Activated T-helper 17 cell treated with anti-CD3 and anti-CD28 coated beads, Interleukin-2, amount 50 U/mL, for 72 hours (primary cell): ENCODE measurements at regions not wholly inside any gene's neighbourhood (a gene's known extent, or its start where the extent isn't known, plus 50 kb on each side); places are given as distances from the start of the nearest gene placed in this dataset.

Source experiments
- ATAC-seq: fragments of 150-1000 bp; cut with Tn5 transposase; replicated peaks from 2 replicates; pipeline ENCODE4 v1.10.0; 2021; ENCODE audit warnings: mild to moderate bottlenecking, moderate library complexity
- H3K27ac Mint-ChIP-seq: one replicate; pipeline ENCODE4 v1.8.0; 2022; ENCODE audit warnings: mixed read lengths
- H3K27me3 Mint-ChIP-seq: one replicate; pipeline ENCODE4 v1.8.0; 2022; ENCODE audit warnings: mixed read lengths
- H3K36me3 Mint-ChIP-seq: one replicate; pipeline ENCODE4 v1.8.0; 2022; ENCODE audit warnings: low read depth, mild to moderate bottlenecking, mixed read lengths
- H3K4me1 Mint-ChIP-seq: one replicate; pipeline ENCODE4 v1.8.0; 2022; ENCODE audit warnings: mixed read lengths
- H3K4me3 Mint-ChIP-seq: one replicate; pipeline ENCODE4 v1.8.0; 2022; ENCODE audit warnings: mild to moderate bottlenecking, mixed read lengths
- H3K9me3 Mint-ChIP-seq: one replicate; pipeline ENCODE4 v1.8.0; 2022; ENCODE audit warnings: mixed read lengths

DNA sequence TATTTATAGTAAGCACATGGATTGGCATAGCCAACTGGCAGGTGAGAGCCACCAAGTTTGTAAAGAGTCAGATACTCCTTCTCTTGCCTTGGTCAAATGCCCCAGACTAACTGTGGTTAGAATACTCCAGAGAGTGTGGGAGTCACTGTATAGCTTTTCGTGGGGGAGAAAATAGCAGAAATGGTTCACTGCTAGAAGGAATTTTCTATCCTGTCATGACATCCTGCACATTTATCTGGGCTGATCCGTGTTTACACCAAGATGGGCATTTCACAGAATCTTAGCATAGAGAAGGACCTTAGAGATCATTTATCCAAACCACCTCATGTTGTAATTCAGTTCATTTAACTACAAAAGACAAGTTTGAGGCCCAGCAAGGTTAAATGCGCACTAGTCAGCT lies 460.8 kb downstream of the ENC1 start:
- no peaks in the 10 kb centered on the region for H3K36me3 Mint-ChIP-seq
- no peak overlapping the region for H3K4me3 Mint-ChIP-seq
- H3K9me3 Mint-ChIP-seq: no peaks in the 10 kb centered on the region
- ATAC-seq: no peak
- no peaks in the 10 kb centered on the region for H3K4me1 Mint-ChIP-seq
- H3K27ac Mint-ChIP-seq: no peak overlapping the region
- peaks cover 17% of the 10 kb centered on the region for H3K27me3 Mint-ChIP-seq

DNA sequence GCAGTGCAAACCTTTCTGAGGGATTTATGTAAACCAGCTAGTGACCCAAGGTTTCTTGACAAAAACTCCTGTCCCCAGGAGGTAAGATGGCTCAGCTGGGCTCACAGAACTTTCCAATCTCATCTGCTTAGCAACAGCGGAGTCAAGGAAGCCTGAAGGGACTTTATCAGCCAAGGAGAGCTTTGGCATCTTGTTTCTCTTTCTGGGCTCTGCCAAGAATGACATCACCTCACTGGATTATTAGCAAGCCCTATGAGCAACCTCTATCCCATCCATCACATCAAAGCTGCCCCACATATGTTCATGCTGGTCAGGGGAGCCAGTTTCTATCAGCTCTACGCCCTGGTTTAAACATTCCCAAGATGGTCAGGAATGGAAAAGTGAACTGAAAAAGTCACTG lies 461.3 kb downstream of the ENC1 start:
- peaks cover 18% of the 10 kb centered on the region for H3K27me3 Mint-ChIP-seq
- H3K36me3 Mint-ChIP-seq: no peaks in the 10 kb centered on the region
- ATAC-seq: no peak
- H3K27ac Mint-ChIP-seq: no peak overlapping the region
- no peak overlapping the region for H3K4me3 Mint-ChIP-seq
- H3K9me3 Mint-ChIP-seq: no peaks in the 10 kb centered on the region
- no peaks in the 10 kb centered on the region for H3K4me1 Mint-ChIP-seq

DNA sequence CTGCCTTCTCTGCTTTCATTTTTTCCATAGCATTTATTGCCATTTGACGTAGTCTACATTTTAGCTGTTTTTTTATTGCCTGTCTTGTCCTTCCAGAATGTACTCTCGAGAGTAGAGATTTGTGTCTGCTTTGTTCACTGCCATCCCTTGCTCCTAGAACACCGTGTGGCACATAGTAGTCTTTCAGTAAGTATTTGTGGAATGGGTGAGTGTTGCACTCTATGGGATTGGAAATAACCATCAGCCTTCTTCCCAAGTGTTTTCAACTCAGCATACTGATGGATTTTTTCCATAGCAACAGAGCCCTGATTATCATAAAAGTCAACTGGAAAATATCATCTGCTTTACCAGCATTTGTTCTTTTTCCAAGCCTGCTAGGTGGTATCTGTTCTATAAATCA lies 462.6 kb downstream of the ENC1 start:
- Mint-ChIP-seq H3K27ac (no peak overlapping the region), H3K36me3 (no peaks in the 10 kb centered on the region), H3K4me3 (no peak overlapping the region), H3K4me1 (no peaks in the 10 kb centered on the region), H3K27me3 (peaks cover 21% of the 10 kb centered on the region), H3K9me3 (no peaks in the 10 kb centered on the region)
- ATAC-seq: no peak

DNA sequence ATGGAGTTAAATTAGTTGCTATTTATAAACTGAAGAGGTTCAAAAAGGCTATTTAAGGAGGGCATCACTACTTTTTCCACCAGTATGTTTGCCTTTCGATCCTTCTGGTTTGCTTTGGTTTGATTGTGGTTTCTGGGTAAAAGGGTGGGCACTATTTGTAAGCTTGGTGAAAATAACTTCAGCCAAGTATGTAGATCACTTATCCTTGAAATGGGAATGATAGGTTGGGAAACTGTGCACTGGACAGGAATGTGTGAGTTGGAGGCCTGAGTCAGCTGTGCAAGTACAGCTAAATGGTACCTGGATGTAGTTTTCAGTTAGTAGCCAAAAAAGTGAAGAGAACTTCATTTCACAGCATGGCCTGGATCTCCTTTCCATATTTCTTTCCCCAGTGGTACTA lies 466.2 kb downstream of the ENC1 start:
- peaks cover 18% of the 10 kb centered on the region for H3K27me3 Mint-ChIP-seq
- no peaks in the 10 kb centered on the region for H3K4me1 Mint-ChIP-seq
- no peak overlapping the region for H3K4me3 Mint-ChIP-seq
- no peaks in the 10 kb centered on the region for H3K36me3 Mint-ChIP-seq
- no peak overlapping the region for H3K27ac Mint-ChIP-seq
- no peaks in the 10 kb centered on the region for H3K9me3 Mint-ChIP-seq
- no peak for ATAC-seq

DNA sequence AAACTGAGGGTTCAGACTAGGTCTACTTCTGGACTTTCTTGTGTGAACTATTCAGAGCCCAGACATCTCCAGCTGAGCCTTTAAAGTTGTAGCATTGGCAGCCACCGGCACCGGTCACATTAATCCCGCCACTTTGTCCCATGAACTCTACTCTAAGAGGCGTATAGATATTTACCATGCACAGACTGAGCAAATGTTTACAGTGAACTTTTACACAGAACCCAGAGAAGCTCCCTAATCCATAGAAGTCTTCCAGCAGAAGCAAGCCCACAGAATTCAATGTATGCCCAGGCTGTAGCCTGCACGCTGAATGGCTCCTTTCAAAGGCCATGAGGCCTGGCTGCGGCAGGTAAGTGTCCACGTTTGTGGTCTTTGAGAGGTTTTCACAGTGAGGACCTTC lies 466.9 kb downstream of the ENC1 start:
- no peaks in the 10 kb centered on the region for H3K36me3 Mint-ChIP-seq
- H3K9me3 Mint-ChIP-seq: no peaks in the 10 kb centered on the region
- no peak for ATAC-seq
- H3K4me1 Mint-ChIP-seq: no peaks in the 10 kb centered on the region
- H3K27ac Mint-ChIP-seq: no peak overlapping the region
- H3K27me3 Mint-ChIP-seq: peaks cover 15% of the 10 kb centered on the region
- H3K4me3 Mint-ChIP-seq: no peak overlapping the region

DNA sequence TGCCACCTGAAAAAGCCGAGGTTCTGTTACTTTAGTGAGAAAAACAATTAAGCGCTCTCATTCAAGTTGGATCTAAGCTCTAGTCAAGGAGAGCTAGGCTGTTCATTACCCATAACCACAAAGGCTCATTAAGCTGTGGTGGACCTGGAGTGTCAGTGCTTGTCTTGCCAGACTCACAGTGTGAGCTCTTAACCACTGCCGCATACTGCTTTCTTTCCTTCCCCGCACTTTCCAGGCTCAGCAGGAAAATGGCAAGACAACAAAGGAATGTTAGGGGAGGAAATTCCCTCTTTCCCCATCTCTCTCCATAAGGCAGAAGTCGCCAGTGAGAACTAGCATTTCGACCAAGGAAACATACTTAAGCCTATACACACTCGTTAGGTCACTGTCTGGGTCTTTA lies 467.3 kb downstream of the ENC1 start:
- Mint-ChIP-seq H3K4me1 (no peaks in the 10 kb centered on the region), H3K36me3 (no peaks in the 10 kb centered on the region), H3K4me3 (no peak overlapping the region), H3K9me3 (no peaks in the 10 kb centered on the region), H3K27me3 (peaks cover 15% of the 10 kb centered on the region), H3K27ac (no peak overlapping the region)
- no peak for ATAC-seq

DNA sequence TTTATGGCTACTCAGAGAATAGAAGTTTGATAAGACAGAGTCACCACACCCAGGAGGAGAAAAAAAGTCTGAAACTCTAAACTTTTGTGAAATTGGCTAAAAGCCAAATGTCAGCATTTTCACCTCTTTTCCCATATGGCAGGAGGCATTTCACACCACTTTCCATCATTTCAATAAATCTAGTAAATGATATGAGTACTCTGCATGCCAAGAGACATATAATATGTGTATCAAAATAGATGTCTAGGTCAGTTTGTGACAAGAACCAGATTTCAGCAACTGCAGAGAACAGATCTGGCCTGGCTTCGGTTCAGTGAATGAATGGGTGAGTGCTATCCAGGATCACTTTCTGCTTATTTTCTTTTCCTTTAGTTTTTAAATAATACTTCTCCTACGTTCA lies 470.8 kb downstream of the ENC1 start:
- Mint-ChIP-seq H3K27me3 (peaks cover 4% of the 10 kb centered on the region), H3K36me3 (no peaks in the 10 kb centered on the region)

DNA sequence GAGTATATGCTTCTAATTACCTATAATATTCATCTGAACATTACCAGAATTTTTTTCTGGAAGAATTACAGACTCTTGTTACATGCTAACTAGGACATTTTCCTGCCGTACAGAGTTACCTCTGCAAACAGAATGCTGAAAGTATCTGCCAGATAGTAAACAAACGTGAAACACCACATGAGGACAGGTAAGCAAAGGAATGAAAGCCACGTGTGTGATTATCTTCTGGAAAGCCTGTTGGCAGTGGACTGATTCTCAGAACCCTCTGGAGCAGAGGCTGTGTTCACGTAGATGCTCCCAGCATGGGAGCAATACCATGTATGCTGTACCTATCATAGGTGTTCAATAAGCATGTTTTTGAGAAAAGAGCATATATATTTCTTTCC lies 472.6 kb downstream of the ENC1 start:
- no peaks in the 10 kb centered on the region for H3K9me3 Mint-ChIP-seq

More for the DNA sequence above, 470.8 kb downstream of the ENC1 start:
- H3K4me3 Mint-ChIP-seq: no peak overlapping the region
- no peak overlapping the region for H3K27ac Mint-ChIP-seq
- no peak for ATAC-seq
- no peaks in the 10 kb centered on the region for H3K9me3 Mint-ChIP-seq
- no peaks in the 10 kb centered on the region for H3K4me1 Mint-ChIP-seq

DNA sequence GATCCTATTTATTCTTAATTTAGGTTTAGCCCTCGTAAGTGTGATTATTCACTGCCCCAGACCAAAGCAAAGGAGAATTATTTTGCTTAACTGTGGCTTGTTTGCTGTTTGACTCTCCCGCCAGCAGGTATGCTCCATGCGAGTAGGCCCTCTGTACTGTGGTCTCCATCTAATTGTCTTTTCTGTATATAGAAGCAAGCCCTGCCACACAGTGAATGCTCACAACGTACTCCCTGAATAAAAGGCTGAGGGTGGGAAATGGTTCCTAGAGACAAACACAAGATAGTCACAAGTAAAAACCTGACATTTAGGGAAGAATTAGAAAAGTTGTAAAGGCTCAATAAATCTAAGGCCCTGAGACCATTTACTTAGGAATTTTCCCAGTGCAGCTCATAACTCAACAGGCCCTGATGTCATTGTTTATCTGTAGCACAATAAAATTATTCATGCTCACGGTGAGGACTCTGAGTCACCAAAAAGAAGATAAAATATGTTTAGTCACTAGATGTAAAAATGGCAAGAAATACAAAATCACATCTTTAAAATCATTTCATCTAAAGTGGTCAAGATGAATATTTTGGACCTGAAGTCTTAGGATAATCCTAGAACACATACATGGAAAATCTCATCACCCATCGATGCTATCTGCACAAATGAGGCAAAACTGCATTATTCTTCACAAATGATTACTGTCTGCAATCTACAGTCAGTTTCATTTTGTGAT lies 473.2 kb downstream of the ENC1 start:
- Mint-ChIP-seq H3K4me1 (no peaks in the 10 kb centered on the region), H3K27ac (no peak overlapping the region), H3K4me3 (no peak overlapping the region), H3K27me3 (no peaks in the 10 kb centered on the region), H3K36me3 (no peaks in the 10 kb centered on the region), H3K9me3 (no peaks in the 10 kb centered on the region)
- no peak for ATAC-seq

More for the DNA sequence above, 472.6 kb downstream of the ENC1 start:
- Mint-ChIP-seq H3K4me3 (no peak overlapping the region), H3K27me3 (no peaks in the 10 kb centered on the region), H3K36me3 (no peaks in the 10 kb centered on the region), H3K4me1 (no peaks in the 10 kb centered on the region), H3K27ac (no peak overlapping the region)
- no peak for ATAC-seq

DNA sequence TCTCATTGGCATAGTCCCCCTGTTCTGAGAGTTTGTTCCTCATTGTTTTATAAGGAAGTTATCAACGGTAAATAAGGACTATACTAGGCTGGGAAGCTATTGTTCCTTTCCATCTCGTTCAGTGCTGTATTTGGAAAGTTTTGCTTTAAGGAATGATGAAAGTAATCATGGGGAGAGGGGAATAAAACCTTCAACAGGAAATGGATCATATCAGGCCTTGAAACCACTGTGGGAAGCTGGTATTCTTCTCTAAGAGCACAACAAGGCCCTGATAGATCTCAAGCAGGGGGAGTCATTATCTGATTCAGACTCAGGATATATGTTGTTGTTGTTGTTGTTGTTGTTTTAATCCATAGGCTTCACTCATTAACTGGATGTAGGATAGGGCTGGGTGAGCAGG lies 474.5 kb downstream of the ENC1 start:
- Mint-ChIP-seq H3K27me3 (no peaks in the 10 kb centered on the region), H3K4me3 (no peak overlapping the region), H3K27ac (no peak overlapping the region), H3K9me3 (no peaks in the 10 kb centered on the region), H3K36me3 (no peaks in the 10 kb centered on the region), H3K4me1 (no peaks in the 10 kb centered on the region)
- ATAC-seq: no peak

DNA sequence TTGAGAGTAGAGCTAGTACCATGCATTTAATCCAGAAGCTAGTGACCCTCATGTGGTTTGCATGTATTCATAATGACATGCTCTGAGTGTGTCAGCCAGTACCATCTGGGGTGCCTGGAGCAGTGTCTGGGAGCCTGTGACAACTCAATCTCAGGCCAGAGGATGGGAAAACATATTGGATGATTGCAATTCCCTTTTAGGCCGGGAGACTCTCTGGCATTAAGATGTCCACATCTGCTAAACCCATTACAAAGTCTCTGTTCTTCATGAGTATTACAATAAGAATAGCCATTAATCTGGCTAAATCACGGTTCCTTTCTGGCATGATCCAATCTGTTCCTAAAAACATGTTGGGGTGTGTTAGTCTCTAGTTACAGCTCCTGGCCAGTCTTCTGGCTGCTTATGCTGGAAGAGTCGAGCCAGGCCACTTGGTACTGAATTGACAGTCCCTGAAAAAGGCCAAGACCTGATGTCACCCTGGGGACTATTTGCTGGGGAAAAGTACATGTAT lies 475.7 kb downstream of the ENC1 start:
- ATAC-seq: no peak
- H3K27ac Mint-ChIP-seq: no peak overlapping the region
- no peak overlapping the region for H3K4me3 Mint-ChIP-seq
- H3K9me3 Mint-ChIP-seq: no peaks in the 10 kb centered on the region
- H3K27me3 Mint-ChIP-seq: no peaks in the 10 kb centered on the region
- H3K36me3 Mint-ChIP-seq: no peaks in the 10 kb centered on the region
- H3K4me1 Mint-ChIP-seq: no peaks in the 10 kb centered on the region

DNA sequence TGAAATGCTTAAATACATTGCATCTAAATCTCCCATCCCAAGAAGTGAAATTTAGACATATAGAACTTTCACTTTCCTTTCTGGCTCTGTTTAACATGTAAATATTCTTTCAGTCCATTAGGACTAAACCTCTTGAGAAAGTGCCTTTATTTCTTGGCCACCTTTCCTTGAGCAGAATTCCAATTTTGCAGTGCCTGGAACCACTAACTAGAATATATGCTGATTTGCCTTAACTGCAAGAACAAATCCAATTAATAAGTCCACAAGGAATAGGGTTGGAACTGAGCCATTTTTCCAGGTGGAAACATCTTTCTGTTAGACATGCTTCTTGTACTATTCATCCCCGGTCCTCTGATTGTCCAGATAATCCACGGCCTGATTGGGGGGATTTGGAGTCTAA lies 478.0 kb downstream of the ENC1 start:
- H3K36me3 Mint-ChIP-seq: no peaks in the 10 kb centered on the region
- H3K27me3 Mint-ChIP-seq: peaks cover 5% of the 10 kb centered on the region
- no peak for ATAC-seq
- no peaks in the 10 kb centered on the region for H3K9me3 Mint-ChIP-seq
- no peak overlapping the region for H3K4me3 Mint-ChIP-seq
- no peak overlapping the region for H3K27ac Mint-ChIP-seq
- H3K4me1 Mint-ChIP-seq: no peaks in the 10 kb centered on the region

DNA sequence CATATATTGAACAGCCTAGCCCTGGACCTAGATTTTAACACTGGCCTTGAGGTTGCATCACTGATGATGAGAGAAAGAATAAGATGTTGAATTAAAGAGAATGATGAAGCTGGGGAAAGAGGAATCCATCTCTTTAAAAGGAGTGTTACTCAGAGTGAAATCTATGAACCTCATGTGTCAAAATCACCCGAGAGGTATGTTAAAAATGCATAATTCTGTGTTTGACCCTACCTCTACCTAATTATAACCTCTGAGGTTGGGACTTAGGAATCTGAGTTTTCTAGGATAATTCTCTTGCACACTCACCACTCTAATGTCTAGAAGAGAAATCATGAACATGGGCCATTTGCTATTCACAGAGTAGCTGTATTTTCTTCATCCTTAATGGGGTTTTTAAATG lies 479.4 kb downstream of the ENC1 start:
- H3K27ac Mint-ChIP-seq: no peak overlapping the region
- no peaks in the 10 kb centered on the region for H3K9me3 Mint-ChIP-seq
- peaks cover 5% of the 10 kb centered on the region for H3K27me3 Mint-ChIP-seq
- no peak overlapping the region for H3K4me3 Mint-ChIP-seq
- ATAC-seq: no peak
- H3K36me3 Mint-ChIP-seq: no peaks in the 10 kb centered on the region
- no peaks in the 10 kb centered on the region for H3K4me1 Mint-ChIP-seq

DNA sequence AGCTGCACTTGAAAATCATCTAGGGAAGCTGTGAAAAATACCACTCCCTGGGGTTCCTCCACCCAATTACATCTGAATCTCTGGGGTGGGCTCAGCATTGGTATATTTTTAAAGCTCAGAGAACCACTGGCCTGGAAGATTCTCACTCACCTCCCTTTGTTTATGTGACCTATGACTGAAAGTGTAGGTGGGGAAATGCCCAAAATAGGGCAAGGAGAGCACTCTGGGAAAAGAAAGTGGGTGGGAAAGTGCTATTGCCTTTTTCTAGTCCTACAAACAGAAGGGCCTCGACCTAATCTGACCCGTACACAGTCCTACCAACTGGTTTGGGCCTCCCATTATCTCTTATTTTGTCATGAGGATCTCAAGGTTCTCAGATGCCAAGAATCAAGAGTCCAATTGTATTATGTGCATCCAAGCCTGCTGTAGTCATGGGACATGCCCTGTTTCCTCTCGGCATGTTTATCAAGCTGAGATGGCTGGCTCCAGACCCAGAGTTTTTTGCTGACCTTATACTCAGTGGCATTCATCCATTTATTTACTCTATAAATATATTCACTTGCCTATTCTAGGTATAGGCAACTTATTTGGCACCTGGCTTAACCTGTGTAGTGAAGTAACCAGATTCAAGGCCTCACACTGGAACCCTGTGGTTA lies 483.7 kb downstream of the ENC1 start:
- H3K27ac Mint-ChIP-seq: no peak overlapping the region
- no peaks in the 10 kb centered on the region for H3K9me3 Mint-ChIP-seq
- ATAC-seq: no peak
- no peaks in the 10 kb centered on the region for H3K4me1 Mint-ChIP-seq
- H3K36me3 Mint-ChIP-seq: no peaks in the 10 kb centered on the region
- peaks cover 10% of the 10 kb centered on the region for H3K27me3 Mint-ChIP-seq
- H3K4me3 Mint-ChIP-seq: no peak overlapping the region

DNA sequence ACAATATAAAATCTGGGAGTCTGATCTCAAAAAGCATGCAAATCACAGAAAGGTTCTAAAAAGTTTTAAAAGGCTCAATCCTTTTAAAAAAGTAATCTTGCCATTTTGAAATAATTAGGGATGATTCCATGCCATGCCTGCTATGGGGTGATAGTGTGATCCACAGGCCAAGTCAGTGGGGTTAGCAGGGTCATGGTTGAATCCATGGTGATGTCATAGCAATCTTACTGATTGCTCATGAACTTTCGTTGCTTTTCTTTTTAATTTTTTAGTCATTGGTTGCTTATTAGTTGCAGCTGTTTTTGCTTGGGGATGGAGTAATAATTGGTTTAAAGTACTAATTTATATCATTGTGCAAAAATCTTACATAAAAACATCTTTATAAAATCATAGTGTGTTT lies 485.0 kb downstream of the ENC1 start:
- Mint-ChIP-seq H3K9me3 (no peaks in the 10 kb centered on the region), H3K4me3 (no peak overlapping the region), H3K27ac (no peak overlapping the region), H3K27me3 (peaks cover 17% of the 10 kb centered on the region), H3K4me1 (no peaks in the 10 kb centered on the region), H3K36me3 (no peaks in the 10 kb centered on the region)
- no peak for ATAC-seq
